Smooth muscle cell (in vitro differentiated cells): ENCODE measurements at regions not wholly inside any gene's neighbourhood (a gene's known extent, or its start where the extent isn't known, plus 50 kb on each side); places are given as distances from the start of the nearest gene placed in this dataset.
"Not testable (repeated sequence)": the region's sequence is repeated elsewhere in the genome, so short reads cannot be mapped to it uniquely, and the experiment has no call there.

ENCODE experiments used
- DNase-seq: peaks from one replicate; lab custom pipeline; 2025; ENCODE audit not compliant: unreplicated experiment; lab: John Stamatoyannopoulos, UW
- H2AFZ ChIP-seq: fragments of 200-600 bp; sonication (generic); 2 replicates; pipeline ENCODE4 v1.6.0; 2016; ENCODE audit warnings: antibody characterized with exemption, low read depth, mild to moderate bottlenecking
- H3F3A ChIP-seq: fragments of 200-600 bp; sonication (generic); 2 replicates; pipeline ENCODE4 v1.6.0; 2017; ENCODE audit warnings: antibody characterized with exemption, low read depth
- H3K27ac ChIP-seq: fragments of 200-600 bp; sonication (generic); 2 replicates; pipeline ENCODE4 v1.5.1; 2016; ENCODE audit warnings: low read depth, mild to moderate bottlenecking
- H3K27me3 ChIP-seq: fragments of 200-600 bp; sonication (generic); 2 replicates; pipeline ENCODE4 v1.6.1; 2016; ENCODE audit warnings: low read depth, mild to moderate bottlenecking
- H3K36me3 ChIP-seq: fragments of 200-600 bp; sonication (generic); 2 replicates; pipeline ENCODE4 v1.5.1; 2016; ENCODE audit warnings: low read depth
- H3K4me1 ChIP-seq: fragments of 200-600 bp; sonication (generic); 2 replicates; pipeline ENCODE4 v1.5.1; 2016; ENCODE audit warnings: low read depth
- H3K4me2 ChIP-seq: fragments of 200-600 bp; sonication (generic); 2 replicates; pipeline ENCODE4 v1.6.0; 2016; ENCODE audit warnings: mild to moderate bottlenecking
- H3K4me3 ChIP-seq: fragments of 200-600 bp; sonication (generic); 2 replicates; pipeline ENCODE4 v1.5.1; 2016; ENCODE audit warnings: mild to moderate bottlenecking
- H3K79me2 ChIP-seq: fragments of 200-600 bp; sonication (generic); 2 replicates; pipeline ENCODE4 v1.6.0; 2016; ENCODE audit warnings: low read depth, mild to moderate bottlenecking
- H3K9ac ChIP-seq: fragments of 200-600 bp; sonication (generic); 2 replicates; pipeline ENCODE4 v1.6.0; 2016; ENCODE audit warnings: low read depth
- H3K9me3 ChIP-seq: fragments of 200-600 bp; sonication (generic); replicated peaks from 2 replicates; pipeline ENCODE4 v1.5.1; 2016; ENCODE audit warnings: low read depth
- H4K20me1 ChIP-seq: fragments of 200-600 bp; sonication (generic); 2 replicates; pipeline ENCODE4 v1.6.0; 2016; ENCODE audit warnings: low read depth
- CTCF ChIP-seq: fragments of 200-600 bp; sonication (generic); IDR thresholded peaks from 2 replicates; pipeline ENCODE4 v1.5.1; 2017; ENCODE audit warnings: borderline replicate concordance, mild to moderate bottlenecking, antibody characterized with exemption; ENCODE audit not compliant: insufficient read depth, poor library complexity, severe bottlenecking
- WGBS: methylation state at CpG from one replicate; pipeline ENCODE4 v1.1.7; 2016; ENCODE audit warnings: low lambda C conversion rate; 5-methylcytosine and 5-hydroxymethylcytosine counted together

GRCh38 chr7:110507832-110508231 lies 583.1 kb upstream of the LRRN3 start:
- Histone ChIP-seq H3K36me3 (no peaks in the 10 kb centered on the region), H3K9me3 (no peaks in the 10 kb centered on the region), H2AFZ (no peak overlapping the region), H3K9ac (no peak overlapping the region), H3K4me1 (no peaks in the 10 kb centered on the region), H3K79me2 (no peaks in the 10 kb centered on the region), H4K20me1 (no peaks in the 10 kb centered on the region), H3F3A (no peaks in the 10 kb centered on the region), H3K27me3 (no peaks in the 10 kb centered on the region), H3K27ac (no peak overlapping the region), H3K4me3 (no peak overlapping the region), H3K4me2 (no peak overlapping the region)
- DNase-seq: no peak
- no peak for TF ChIP-seq CTCF

GRCh38 chr7:110514975-110515551 lies 575.9 kb upstream of the LRRN3 start:
- not testable (repeated sequence) for H2AFZ ChIP-seq, DNase-seq, H4K20me1 ChIP-seq, H3K9ac ChIP-seq, H3K79me2 ChIP-seq, H3F3A ChIP-seq, H3K9me3 ChIP-seq, H3K4me1 ChIP-seq, H3K27me3 ChIP-seq, H3K4me3 ChIP-seq, H3K27ac ChIP-seq, H3K4me2 ChIP-seq, H3K36me3 ChIP-seq
- WGBS: 73% methylated on average over 5 of the region's 5 CpGs

GRCh38 chr7:110519851-110520250 lies 571.1 kb upstream of the LRRN3 start:
- no peak overlapping the region for H3K27ac ChIP-seq
- H3K36me3 ChIP-seq: no peaks in the 10 kb centered on the region
- no peak overlapping the region for H3K4me2 ChIP-seq
- H2AFZ ChIP-seq: no peak overlapping the region
- H3K4me1 ChIP-seq: no peaks in the 10 kb centered on the region
- H3K9me3 ChIP-seq: no peaks in the 10 kb centered on the region
- no peak for TF ChIP-seq CTCF
- no peak overlapping the region for H3K9ac ChIP-seq
- 91% methylated on average over 8 of the region's 8 CpGs for WGBS
- H4K20me1 ChIP-seq: no peaks in the 10 kb centered on the region
- H3K27me3 ChIP-seq: no peaks in the 10 kb centered on the region
- H3K4me3 ChIP-seq: no peak overlapping the region
- DNase-seq: no peak
- no peaks in the 10 kb centered on the region for H3F3A ChIP-seq
- H3K79me2 ChIP-seq: no peaks in the 10 kb centered on the region

GRCh38 chr7:110521357-110521911 lies 569.5 kb upstream of the LRRN3 start:
- no peak overlapping the region for H3K4me3 ChIP-seq
- no peak overlapping the region for H3K27ac ChIP-seq
- no peak overlapping the region for H3K9ac ChIP-seq
- no peak for DNase-seq
- no peaks in the 10 kb centered on the region for H3K4me1 ChIP-seq
- TF ChIP-seq CTCF: no peak
- H3K36me3 ChIP-seq: no peaks in the 10 kb centered on the region
- H3K27me3 ChIP-seq: no peaks in the 10 kb centered on the region
- H3K9me3 ChIP-seq: no peaks in the 10 kb centered on the region
- H3K4me2 ChIP-seq: no peak overlapping the region
- H3K79me2 ChIP-seq: no peaks in the 10 kb centered on the region
- H4K20me1 ChIP-seq: no peaks in the 10 kb centered on the region
- WGBS: 93% methylated on average over 8 of the region's 8 CpGs
- no peak overlapping the region for H2AFZ ChIP-seq
- no peaks in the 10 kb centered on the region for H3F3A ChIP-seq
